ENCODE measurements at regions not wholly inside any gene's neighbourhood (a gene's known extent, or its start where the extent isn't known, plus 50 kb on each side); places are given as distances from the start of the nearest gene placed in this dataset.

- TF ChIP-seq REST (tag by site-specific recombination; IDR thresholded peaks at IDR 0.05) (no peak), CTCF (tag by site-specific recombination; IDR thresholded peaks at IDR 0.05) (no peak), ZNF785 (tag by site-specific recombination; IDR thresholded peaks at IDR 0.05) (no peak), KLF10 (tag by site-specific recombination; IDR thresholded peaks at IDR 0.05) (no peak), ZNF404 (tag by site-specific recombination; IDR thresholded peaks at IDR 0.05) (no peak), MZF1 (tag by site-specific recombination; IDR thresholded peaks at IDR 0.05; ENCODE audit: borderline replicate concordance) (no peak)
- TF ChIP-seq, protein P1, sequence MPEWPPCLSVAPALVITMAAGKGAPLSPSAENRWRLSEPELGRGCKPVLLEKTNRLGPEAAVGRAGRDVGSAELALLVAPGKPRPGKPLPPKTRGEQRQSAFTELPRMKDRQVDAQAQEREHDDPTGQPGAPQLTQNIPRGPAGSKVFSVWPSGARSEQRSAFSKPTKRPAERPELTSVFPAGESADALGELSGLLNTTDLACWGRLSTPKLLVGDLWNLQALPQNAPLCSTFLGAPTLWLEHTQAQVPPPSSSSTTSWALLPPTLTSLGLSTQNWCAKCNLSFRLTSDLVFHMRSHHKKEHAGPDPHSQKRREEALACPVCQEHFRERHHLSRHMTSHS (tag by site-specific recombination; IDR thresholded peaks at IDR 0.05): no peak
- TF ChIP-seq, protein P2, sequence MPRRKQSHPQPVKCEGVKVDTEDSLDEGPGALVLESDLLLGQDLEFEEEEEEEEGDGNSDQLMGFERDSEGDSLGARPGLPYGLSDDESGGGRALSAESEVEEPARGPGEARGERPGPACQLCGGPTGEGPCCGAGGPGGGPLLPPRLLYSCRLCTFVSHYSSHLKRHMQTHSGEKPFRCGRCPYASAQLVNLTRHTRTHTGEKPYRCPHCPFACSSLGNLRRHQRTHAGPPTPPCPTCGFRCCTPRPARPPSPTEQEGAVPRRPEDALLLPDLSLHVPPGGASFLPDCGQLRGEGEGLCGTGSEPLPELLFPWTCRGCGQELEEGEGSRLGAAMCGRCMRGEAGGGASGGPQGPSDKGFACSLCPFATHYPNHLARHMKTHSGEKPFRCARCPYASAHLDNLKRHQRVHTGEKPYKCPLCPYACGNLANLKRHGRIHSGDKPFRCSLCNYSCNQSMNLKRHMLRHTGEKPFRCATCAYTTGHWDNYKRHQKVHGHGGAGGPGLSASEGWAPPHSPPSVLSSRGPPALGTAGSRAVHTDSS (tag by site-specific recombination; IDR thresholded peaks at IDR 0.05): no peak
- TF ChIP-seq, protein P3, sequence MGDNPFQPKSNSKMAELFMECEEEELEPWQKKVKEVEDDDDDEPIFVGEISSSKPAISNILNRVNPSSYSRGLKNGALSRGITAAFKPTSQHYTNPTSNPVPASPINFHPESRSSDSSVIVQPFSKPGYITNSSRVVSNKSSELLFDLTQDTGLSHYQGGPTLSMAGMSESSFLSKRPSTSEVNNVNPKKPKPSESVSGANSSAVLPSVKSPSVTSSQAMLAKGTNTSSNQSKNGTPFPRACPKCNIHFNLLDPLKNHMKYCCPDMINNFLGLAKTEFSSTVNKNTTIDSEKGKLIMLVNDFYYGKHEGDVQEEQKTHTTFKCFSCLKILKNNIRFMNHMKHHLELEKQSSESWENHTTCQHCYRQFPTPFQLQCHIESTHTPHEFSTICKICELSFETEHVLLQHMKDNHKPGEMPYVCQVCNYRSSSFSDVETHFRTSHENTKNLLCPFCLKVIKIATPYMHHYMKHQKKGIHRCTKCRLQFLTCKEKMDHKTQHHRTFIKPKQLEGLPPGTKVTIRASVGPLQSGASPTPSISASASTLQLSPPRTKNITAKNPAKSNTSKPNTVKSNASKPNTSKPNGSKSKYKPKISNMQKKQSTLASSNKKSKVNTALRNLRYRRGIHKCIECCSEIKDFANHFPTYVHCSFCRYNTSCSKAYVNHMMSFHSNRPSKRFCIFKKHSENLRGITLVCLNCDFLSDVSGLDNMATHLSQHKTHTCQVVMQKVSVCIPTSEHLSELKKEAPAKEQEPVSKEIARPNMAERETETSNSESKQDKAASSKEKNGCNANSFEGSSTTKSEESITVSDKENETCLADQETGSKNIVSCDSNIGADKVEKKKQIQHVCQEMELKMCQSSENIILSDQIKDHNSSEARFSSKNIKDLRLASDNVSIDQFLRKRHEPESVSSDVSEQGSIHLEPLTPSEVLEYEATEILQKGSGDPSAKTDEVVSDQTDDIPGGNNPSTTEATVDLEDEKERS (tag by site-specific recombination; IDR thresholded peaks at IDR 0.05): no peak
Observed at GRCh38 chr10:84938117-84938905, 609.9 kb downstream of the CCSER2 start.
